Activated naive CD8-positive, alpha-beta T cell treated with anti-CD3 and anti-CD28 coated beads for 36 hours (primary cell): ENCODE measurements at regions not wholly inside any gene's neighbourhood (a gene's known extent, or its start where the extent isn't known, plus 50 kb on each side); places are given as distances from the start of the nearest gene placed in this dataset.
"Not testable (repeated sequence)": the region's sequence is repeated elsewhere in the genome, so short reads cannot be mapped to it uniquely, and the experiment has no call there.

ENCODE experiments used
- DNase-seq: peaks from one replicate; pipeline ENCODE4 v3.0.0; 2021
- H3K27ac Mint-ChIP-seq: one replicate; pipeline ENCODE4 v1.8.0; 2022; ENCODE audit warnings: mild to moderate bottlenecking, moderate library complexity, mixed read lengths
- H3K27me3 Mint-ChIP-seq: one replicate; pipeline ENCODE4 v1.8.0; 2022; ENCODE audit warnings: mild to moderate bottlenecking, mixed read lengths
- H3K36me3 Mint-ChIP-seq: one replicate; pipeline ENCODE4 v1.8.0; 2021; ENCODE audit warnings: mild to moderate bottlenecking, mixed read lengths
- H3K4me1 Mint-ChIP-seq: one replicate; pipeline ENCODE4 v1.8.0; 2021; ENCODE audit warnings: mixed read lengths
- H3K4me3 Mint-ChIP-seq: one replicate; pipeline ENCODE4 v1.8.0; 2022; ENCODE audit warnings: mild to moderate bottlenecking, moderate library complexity, mixed read lengths
- H3K9me3 Mint-ChIP-seq: one replicate; pipeline ENCODE4 v1.8.0; 2022; ENCODE audit warnings: mixed read lengths

- no peak overlapping the region for H3K4me3 Mint-ChIP-seq
- no peak for DNase-seq
- H3K9me3 Mint-ChIP-seq = peaks cover 5% of the 10 kb centered on the region
Observed at GRCh38 chr2:4981802-4982409, 710.3 kb upstream of the SOX11 start.

GRCh38 chr2:4988444-4988843, 703.7 kb upstream of the SOX11 start:
- not testable (repeated sequence) for H3K36me3 Mint-ChIP-seq, H3K27ac Mint-ChIP-seq, H3K9me3 Mint-ChIP-seq, H3K4me3 Mint-ChIP-seq, H3K27me3 Mint-ChIP-seq, H3K4me1 Mint-ChIP-seq, DNase-seq

More at GRCh38 chr2:4981802-4982409, 710.3 kb upstream of the SOX11 start:
- Mint-ChIP-seq H3K4me1 (no peaks in the 10 kb centered on the region), H3K27me3 (no peaks in the 10 kb centered on the region), H3K27ac (no peak overlapping the region), H3K36me3 (no peaks in the 10 kb centered on the region)

- no peaks in the 10 kb centered on the region for H3K27me3 Mint-ChIP-seq
- H3K4me3 Mint-ChIP-seq = no peak overlapping the region
- H3K27ac Mint-ChIP-seq = no peak overlapping the region
- H3K36me3 Mint-ChIP-seq = no peaks in the 10 kb centered on the region
- DNase-seq = no peak
- no peaks in the 10 kb centered on the region for H3K4me1 Mint-ChIP-seq
- peaks cover 3% of the 10 kb centered on the region for H3K9me3 Mint-ChIP-seq
Observed at GRCh38 chr2:4992226-4992625, 700.0 kb upstream of the SOX11 start.

- no peak for DNase-seq
- Mint-ChIP-seq H3K9me3 (peaks cover 4% of the 10 kb centered on the region), H3K4me3 (no peak overlapping the region), H3K4me1 (no peaks in the 10 kb centered on the region), H3K27ac (no peak overlapping the region), H3K36me3 (no peaks in the 10 kb centered on the region), H3K27me3 (no peaks in the 10 kb centered on the region)
Observed at GRCh38 chr2:4995466-4995865, 696.7 kb upstream of the SOX11 start.

GRCh38 chr2:5007596-5007995, 684.6 kb upstream of the SOX11 start:
- Mint-ChIP-seq H3K4me1 (no peaks in the 10 kb centered on the region), H3K9me3 (peaks cover 14% of the 10 kb centered on the region), H3K27ac (no peak overlapping the region), H3K4me3 (no peak overlapping the region), H3K36me3 (no peaks in the 10 kb centered on the region), H3K27me3 (no peaks in the 10 kb centered on the region)
- DNase-seq = no peak

- Mint-ChIP-seq H3K36me3 (no peaks in the 10 kb centered on the region), H3K27me3 (no peaks in the 10 kb centered on the region), H3K4me1 (no peaks in the 10 kb centered on the region), H3K4me3 (no peak overlapping the region), H3K27ac (no peak overlapping the region), H3K9me3 (peaks cover 15% of the 10 kb centered on the region)
- DNase-seq = no peak
Observed at GRCh38 chr2:5019324-5019723, 672.9 kb upstream of the SOX11 start.

GRCh38 chr2:5020116-5020875, 671.9 kb upstream of the SOX11 start:
- Mint-ChIP-seq H3K27me3 (no peaks in the 10 kb centered on the region), H3K4me3 (no peak overlapping the region), H3K9me3 (peaks cover 15% of the 10 kb centered on the region), H3K27ac (no peak overlapping the region), H3K4me1 (no peaks in the 10 kb centered on the region), H3K36me3 (no peaks in the 10 kb centered on the region)
- no peak for DNase-seq

GRCh38 chr2:5021136-5021535, 671.0 kb upstream of the SOX11 start:
- no peak overlapping the region for H3K4me3 Mint-ChIP-seq
- peaks cover 15% of the 10 kb centered on the region for H3K9me3 Mint-ChIP-seq
- no peak for DNase-seq
- no peaks in the 10 kb centered on the region for H3K27me3 Mint-ChIP-seq
- H3K36me3 Mint-ChIP-seq = no peaks in the 10 kb centered on the region
- H3K4me1 Mint-ChIP-seq = no peaks in the 10 kb centered on the region
- H3K27ac Mint-ChIP-seq = no peak overlapping the region

GRCh38 chr2:5022061-5022460, 670.1 kb upstream of the SOX11 start:
- Mint-ChIP-seq H3K27ac (no peak overlapping the region), H3K4me3 (no peak overlapping the region), H3K4me1 (no peaks in the 10 kb centered on the region), H3K36me3 (no peaks in the 10 kb centered on the region), H3K9me3 (peaks cover 15% of the 10 kb centered on the region), H3K27me3 (no peaks in the 10 kb centered on the region)
- no peak for DNase-seq

- not testable (repeated sequence) for DNase-seq, H3K36me3 Mint-ChIP-seq, H3K4me3 Mint-ChIP-seq, H3K27me3 Mint-ChIP-seq, H3K4me1 Mint-ChIP-seq, H3K27ac Mint-ChIP-seq
- H3K9me3 Mint-ChIP-seq = peaks cover 15% of the 10 kb centered on the region
Observed at GRCh38 chr2:5022708-5023635, 669.2 kb upstream of the SOX11 start.

GRCh38 chr2:5026571-5027234, 665.5 kb upstream of the SOX11 start:
- no peak overlapping the region for H3K27ac Mint-ChIP-seq
- H3K4me1 Mint-ChIP-seq = no peaks in the 10 kb centered on the region
- H3K9me3 Mint-ChIP-seq = peaks cover 15% of the 10 kb centered on the region
- H3K27me3 Mint-ChIP-seq = no peaks in the 10 kb centered on the region
- no peak for DNase-seq
- H3K36me3 Mint-ChIP-seq = no peaks in the 10 kb centered on the region
- no peak overlapping the region for H3K4me3 Mint-ChIP-seq

GRCh38 chr2:5035057-5035488, 657.1 kb upstream of the SOX11 start:
- no peak overlapping the region for H3K27ac Mint-ChIP-seq
- H3K4me1 Mint-ChIP-seq = no peaks in the 10 kb centered on the region
- no peaks in the 10 kb centered on the region for H3K27me3 Mint-ChIP-seq
- H3K4me3 Mint-ChIP-seq = no peak overlapping the region
- H3K36me3 Mint-ChIP-seq = no peaks in the 10 kb centered on the region
- DNase-seq = no peak
- peaks cover 1% of the 10 kb centered on the region for H3K9me3 Mint-ChIP-seq

- H3K4me1 Mint-ChIP-seq = no peaks in the 10 kb centered on the region
- H3K9me3 Mint-ChIP-seq = peaks cover 1% of the 10 kb centered on the region
- no peak overlapping the region for H3K4me3 Mint-ChIP-seq
- H3K27me3 Mint-ChIP-seq = no peaks in the 10 kb centered on the region
- no peak for DNase-seq
- H3K27ac Mint-ChIP-seq = no peak overlapping the region
- no peaks in the 10 kb centered on the region for H3K36me3 Mint-ChIP-seq
Observed at GRCh38 chr2:5036256-5036655, 655.9 kb upstream of the SOX11 start.

GRCh38 chr2:5039241-5039975, 652.8 kb upstream of the SOX11 start:
- DNase-seq = no peak
- no peaks in the 10 kb centered on the region for H3K9me3 Mint-ChIP-seq
- no peaks in the 10 kb centered on the region for H3K36me3 Mint-ChIP-seq
- H3K4me1 Mint-ChIP-seq = no peaks in the 10 kb centered on the region
- H3K4me3 Mint-ChIP-seq = no peak overlapping the region
- no peak overlapping the region for H3K27ac Mint-ChIP-seq
- no peaks in the 10 kb centered on the region for H3K27me3 Mint-ChIP-seq
